MCF 10A (cell line): ENCODE measurements at regions not wholly inside any gene's neighbourhood (a gene's known extent, or its start where the extent isn't known, plus 50 kb on each side); places are given as distances from the start of the nearest gene placed in this dataset.
A peak's percentile ranks its signal among the peaks of the same experiment; 100 is the strongest.
"Not testable (repeated sequence)": the region's sequence is repeated elsewhere in the genome, so short reads cannot be mapped to it uniquely, and the experiment has no call there.

ENCODE experiments used
- BruUV-seq: library from RNA; stranded (reverse); fragments of 400-500 nt; replicated peaks from 2 replicates; lab custom pipeline; 2021; lab: Mats Ljungman, UMichigan
- CTCF ChIA-PET: fragments of 300-600 bp; sonication (Branson Sonifier 250); formaldehyde crosslinking; extraction: SDS; loops from one replicate; lab custom pipeline; 2021; ENCODE audit warnings: antibody characterized with exemption, inconsistent platforms; lab: Yijun Ruan, JAX
- POLR2A ChIA-PET: fragments of 300-600, 350-650 bp; sonication (Branson Sonifier 250); formaldehyde crosslinking; extraction: SDS; loops from one replicate; lab custom pipeline; 2020; ENCODE audit warnings: antibody characterized with exemption, inconsistent platforms; lab: Yijun Ruan, JAX
- DNase-seq: peaks from one replicate; pipeline ENCODE4 v3.0.0-alpha.2; 2018; ENCODE audit not compliant: unreplicated experiment
- H3K27ac Mint-ChIP-seq: one replicate; pipeline ENCODE4 v1.8.0; 2022; ENCODE audit warnings: mild to moderate bottlenecking, low read depth, mixed read lengths; ENCODE audit not compliant: unreplicated experiment
- H3K27me3 Mint-ChIP-seq: one replicate; pipeline ENCODE4 v1.8.0; 2022; ENCODE audit warnings: mixed read lengths; ENCODE audit not compliant: insufficient read depth, unreplicated experiment
- H3K36me3 Mint-ChIP-seq: one replicate; pipeline ENCODE4 v1.8.0; 2022; ENCODE audit warnings: mild to moderate bottlenecking, moderate library complexity, mixed read lengths; ENCODE audit not compliant: insufficient read depth, unreplicated experiment
- H3K4me1 Mint-ChIP-seq: one replicate; pipeline ENCODE4 v1.8.0; 2022; ENCODE audit warnings: mixed read lengths; ENCODE audit not compliant: insufficient read depth, unreplicated experiment
- H3K4me3 Mint-ChIP-seq: one replicate; pipeline ENCODE4 v1.8.0; 2022; ENCODE audit warnings: mild to moderate bottlenecking, moderate library complexity, mixed read lengths; ENCODE audit not compliant: unreplicated experiment
- H3K9me3 Mint-ChIP-seq: one replicate; pipeline ENCODE4 v1.8.0; 2022; ENCODE audit warnings: mixed read lengths; ENCODE audit not compliant: unreplicated experiment
- CTCF ChIP-seq: fragments of 200-600 bp; IDR thresholded peaks from one replicate; pipeline ENCODE4 v1.8.0; 2022; ENCODE audit warnings: antibody characterized with exemption, mild to moderate bottlenecking; ENCODE audit not compliant: unreplicated experiment
- intact Hi-C: fragments of 100-400 bp; cut with micrococcal nuclease; formaldehyde crosslinking; loops from 2 replicates; pipeline ENCODE4 v1.14.1; 2022

DNA sequence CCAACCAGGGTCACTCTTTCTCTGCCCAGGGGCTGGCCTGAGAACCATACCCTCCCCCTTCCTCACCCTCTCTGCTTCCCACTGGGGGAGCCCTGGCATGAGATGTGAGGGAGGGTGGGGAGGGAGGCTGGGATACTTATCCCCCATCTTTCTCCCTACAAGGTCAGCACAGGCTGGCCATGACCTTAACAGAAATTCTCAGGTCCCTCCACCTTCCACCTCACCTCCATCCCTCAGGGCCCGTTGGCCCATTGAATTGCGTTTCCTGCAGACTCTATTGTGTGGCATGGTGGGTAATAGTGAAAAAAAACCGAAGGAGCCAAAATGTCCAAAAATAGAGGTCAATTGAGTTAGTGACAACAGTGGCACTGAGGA lies 159.5 kb downstream of the OR4M2 start:
- TF ChIP-seq CTCF, result no peak
- H3K9me3 Mint-ChIP-seq, result no peaks in the 10 kb centered on the region
- H3K27me3 Mint-ChIP-seq, result no peaks in the 10 kb centered on the region
- CTCF ChIA-PET, result interaction anchor here (1.5 to 7.4 kb wide), 2 partner anchors 15 to 1882 kb away, joined by 6 to 83 read pairs; no protein-coding TSS in a partner anchor
- no peak for DNase-seq
- POLR2A ChIA-PET, result interaction anchor here (0.6 to 2.6 kb wide), 6 partner anchors 12 to 1884 kb away, joined by 3 to 16 read pairs (median 3); no protein-coding TSS in a partner anchor
- no TSS peak for BruUV-seq
- H3K4me3 Mint-ChIP-seq, result peak overlapping the region; percentile 63
- intact Hi-C loops, result no loop called here
- H3K27ac Mint-ChIP-seq, result peak overlapping the region; percentile 89
- no peaks in the 10 kb centered on the region for H3K36me3 Mint-ChIP-seq
- peaks cover 19% of the 10 kb centered on the region for H3K4me1 Mint-ChIP-seq

DNA sequence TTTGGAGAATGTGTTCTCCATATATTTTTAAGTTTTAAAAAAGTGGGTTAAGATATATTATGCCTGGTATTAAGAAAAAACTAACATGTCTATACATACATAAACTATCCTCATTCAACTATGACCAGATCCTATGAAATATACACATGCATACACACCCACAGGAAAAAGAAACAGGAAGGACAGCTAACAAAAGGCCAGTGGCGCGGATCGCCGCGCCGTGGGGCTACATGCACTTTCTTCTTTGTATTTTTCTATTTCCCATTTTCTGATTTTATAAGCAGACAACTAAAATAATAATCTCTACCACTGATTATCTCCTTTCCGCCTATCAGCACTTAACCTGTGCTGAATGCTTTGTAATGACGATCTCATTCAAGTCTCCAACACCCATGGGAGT lies 160.1 kb downstream of the OR4M2 start:
- no peaks in the 10 kb centered on the region for H3K27me3 Mint-ChIP-seq
- no peak for DNase-seq
- TF ChIP-seq CTCF, result no peak
- no peaks in the 10 kb centered on the region for H3K36me3 Mint-ChIP-seq
- no TSS peak for BruUV-seq
- no peak overlapping the region for H3K4me3 Mint-ChIP-seq
- ChIA-PET POLR2A (no interaction called here), CTCF (no interaction called here)
- H3K4me1 Mint-ChIP-seq, result peaks cover 19% of the 10 kb centered on the region
- intact Hi-C loops, result no loop called here
- no peak overlapping the region for H3K27ac Mint-ChIP-seq
- H3K9me3 Mint-ChIP-seq, result no peaks in the 10 kb centered on the region

DNA sequence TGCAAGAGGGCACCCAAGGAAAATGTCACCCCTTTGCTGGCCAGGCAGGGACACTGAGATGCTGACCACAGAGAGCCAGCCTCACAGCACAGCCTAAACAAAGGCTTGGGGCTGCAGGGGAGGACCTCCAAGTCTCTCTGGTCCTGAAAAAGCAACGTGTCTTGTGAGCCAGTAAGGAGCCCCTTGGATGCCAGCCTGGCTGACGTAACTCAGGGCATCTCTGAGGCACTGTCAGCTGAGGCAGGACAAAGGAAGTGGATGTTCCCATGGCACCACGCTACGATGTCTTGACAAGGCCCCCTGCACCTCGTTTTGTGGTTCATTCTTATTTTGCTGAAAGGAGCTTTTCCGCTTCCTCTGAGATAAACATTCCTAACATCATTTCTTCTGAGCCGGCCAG lies 160.7 kb downstream of the OR4M2 start:
- H3K27ac Mint-ChIP-seq, result no peak overlapping the region
- H3K4me3 Mint-ChIP-seq, result no peak overlapping the region
- no peaks in the 10 kb centered on the region for H3K9me3 Mint-ChIP-seq
- H3K4me1 Mint-ChIP-seq, result peaks cover 19% of the 10 kb centered on the region
- no peaks in the 10 kb centered on the region for H3K36me3 Mint-ChIP-seq
- no peaks in the 10 kb centered on the region for H3K27me3 Mint-ChIP-seq
- intact Hi-C loops, result no loop called here
- no peak for TF ChIP-seq CTCF
- no peak for DNase-seq
- BruUV-seq, result no TSS peak
- ChIA-PET CTCF (no interaction called here), POLR2A (no interaction called here)

DNA sequence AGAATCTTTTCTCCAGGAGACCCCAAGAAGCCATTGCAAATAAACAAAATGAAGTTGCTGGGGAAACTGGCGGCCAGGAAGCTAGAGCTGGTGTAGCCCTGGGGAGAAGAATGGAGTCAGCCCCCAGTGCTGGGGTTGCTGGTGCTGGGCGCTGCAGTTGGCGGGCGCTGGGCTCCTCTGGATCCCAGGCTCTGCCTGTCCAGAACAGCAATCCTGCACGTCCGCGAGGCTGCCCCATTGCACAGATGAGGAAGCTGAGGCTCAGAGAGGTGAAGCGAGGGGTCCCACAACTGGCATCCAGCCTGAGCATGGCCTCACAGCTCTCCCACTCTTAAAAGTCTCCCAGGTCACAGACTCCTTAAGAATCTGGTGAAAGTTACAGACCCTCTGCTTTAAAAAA lies 161.1 kb downstream of the OR4M2 start:
- Mint-ChIP-seq H3K36me3 (no peaks in the 10 kb centered on the region), H3K27ac (peak overlapping the region; percentile 19), H3K9me3 (no peaks in the 10 kb centered on the region), H3K27me3 (no peaks in the 10 kb centered on the region), H3K4me1 (peaks cover 19% of the 10 kb centered on the region), H3K4me3 (no peak overlapping the region)
- BruUV-seq, result no TSS peak
- intact Hi-C loops, result no loop called here
- TF ChIP-seq CTCF, result no peak
- POLR2A ChIA-PET, result interaction anchor here (0.7 kb wide), 1 partner anchor 56 kb away, joined by 6 read pairs; no protein-coding TSS in a partner anchor
- CTCF ChIA-PET, result interaction anchor here (1.1 kb wide), 1 partner anchor 17 kb away, joined by 3 read pairs; no protein-coding TSS in a partner anchor
- DNase-seq, result no peak

DNA sequence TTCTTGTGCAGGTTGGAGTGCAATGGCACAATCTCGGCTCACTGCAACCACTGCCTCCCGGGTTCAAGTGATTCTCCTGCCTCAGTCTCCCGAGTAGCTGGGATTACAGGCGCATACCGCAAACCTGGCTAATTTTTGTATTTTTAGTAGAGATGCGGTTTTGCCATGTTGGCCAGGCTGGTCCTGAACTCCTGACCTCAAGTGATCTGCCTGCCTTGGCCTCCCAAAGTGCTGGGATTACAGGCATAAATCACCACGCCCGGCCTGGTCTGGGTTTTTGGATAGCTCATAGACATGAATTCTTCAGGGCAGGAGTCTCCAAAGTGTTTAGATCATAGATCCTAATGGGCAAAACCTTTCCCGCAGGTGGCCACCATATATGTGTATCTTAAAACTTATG lies 162.0 kb downstream of the OR4M2 start:
- ChIA-PET POLR2A (interaction anchor here (0.7 to 1.3 kb wide), 2 partner anchors 55 to 1878 kb away, joined by 3 to 6 read pairs; no protein-coding TSS in a partner anchor), CTCF (interaction anchor here (1.1 kb wide), 1 partner anchor 18 kb away, joined by 3 read pairs; no protein-coding TSS in a partner anchor)
- BruUV-seq, DNase-seq, intact Hi-C loops, H3K27me3 Mint-ChIP-seq, H3K4me3 Mint-ChIP-seq, H3K36me3 Mint-ChIP-seq, H3K27ac Mint-ChIP-seq, H3K9me3 Mint-ChIP-seq: not testable (repeated sequence)
- H3K4me1 Mint-ChIP-seq, result peaks cover 19% of the 10 kb centered on the region
